AG08395 (cell line): ENCODE measurements at regions not wholly inside any gene's neighbourhood (a gene's known extent, or its start where the extent isn't known, plus 50 kb on each side); places are given as distances from the start of the nearest gene placed in this dataset.
"Not testable (repeated sequence)": the region's sequence is repeated elsewhere in the genome, so short reads cannot be mapped to it uniquely, and the experiment has no call there.

ENCODE experiments used
- DNase-seq: peaks from one replicate; pipeline ENCODE4 v3.0.0; 2012; ENCODE audit warnings: mixed read lengths, low spot score

DNA sequence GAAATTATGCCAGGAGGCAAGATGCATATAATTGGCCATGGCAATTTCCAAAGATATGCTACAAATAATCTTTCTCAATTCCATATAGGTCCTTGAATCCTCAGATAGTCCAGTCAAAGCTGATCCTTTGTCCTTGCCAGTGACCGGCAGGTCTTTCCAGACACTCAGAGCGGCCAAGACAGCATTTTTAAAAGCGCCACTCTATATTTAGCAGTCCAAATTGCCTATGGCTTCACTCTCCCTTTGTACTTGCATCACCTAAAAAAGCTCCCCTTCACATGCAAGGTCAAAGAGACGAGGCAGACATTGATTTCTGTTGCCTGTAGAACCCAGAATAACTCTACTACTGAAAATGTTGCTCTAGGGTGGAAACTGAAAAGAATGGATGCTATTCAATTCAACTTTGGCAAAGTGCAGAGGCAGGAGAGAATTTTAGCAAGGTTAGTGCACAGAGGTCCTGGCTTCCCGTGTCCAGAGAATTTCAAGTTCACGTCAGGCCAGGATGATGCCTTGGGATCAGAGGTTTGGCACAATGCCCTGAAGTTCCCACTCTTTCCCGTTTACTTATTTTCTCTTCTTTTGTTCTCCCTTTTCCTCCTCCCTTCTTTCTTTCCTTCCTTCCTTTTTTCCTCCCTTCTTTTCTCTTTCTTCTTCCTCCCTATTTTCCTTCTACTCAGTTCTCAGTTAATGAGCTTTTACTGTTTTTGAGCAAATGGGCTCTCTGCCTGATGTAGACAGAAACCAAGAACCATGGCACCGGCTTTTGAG, 108.5 kb downstream of the KCNK1 start:
- DNase-seq: no peak

DNA sequence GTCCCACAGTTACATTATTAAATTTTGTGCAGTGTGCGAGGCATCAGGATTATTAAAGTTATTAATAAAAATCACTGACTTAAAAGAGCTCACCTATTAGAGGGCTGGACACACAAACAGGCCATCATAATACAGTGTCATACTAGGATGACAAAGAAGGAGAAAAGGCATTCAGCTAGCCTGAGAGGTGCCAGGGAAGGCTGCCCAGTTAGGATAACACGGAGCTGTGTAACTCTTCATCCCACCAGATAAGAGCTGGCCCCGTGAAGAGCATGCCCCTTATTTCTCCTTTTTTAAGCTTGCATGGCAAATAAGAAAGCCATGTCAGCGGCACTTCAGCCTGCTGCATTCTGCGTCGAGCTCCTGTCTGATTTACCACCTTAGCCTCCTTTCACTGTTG, 109.5 kb downstream of the KCNK1 start:
- DNase-seq: no peak

DNA sequence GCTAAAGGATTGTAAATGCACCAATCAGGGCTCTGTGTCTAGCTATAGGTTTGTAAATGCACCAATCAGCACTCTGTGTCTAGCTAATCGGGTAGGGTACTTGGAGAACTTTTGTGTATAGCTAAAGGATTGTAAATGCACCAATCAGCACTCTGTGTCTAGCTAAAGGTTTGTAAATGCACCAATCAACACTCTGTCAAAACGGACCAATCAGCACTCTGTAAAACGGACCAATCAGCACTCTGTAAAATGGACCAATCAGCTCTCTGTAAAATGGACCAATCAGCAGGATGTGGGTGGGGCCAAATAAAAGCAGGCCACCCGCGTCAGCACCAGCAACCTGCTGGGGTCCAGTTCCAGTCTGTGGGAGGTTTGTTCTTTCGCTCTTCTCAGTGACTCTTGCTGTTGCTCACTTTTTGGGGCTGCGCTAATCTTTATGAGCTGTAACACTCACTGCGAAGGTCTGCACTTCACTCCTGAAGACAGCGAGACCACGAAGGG, 110.3 kb downstream of the KCNK1 start:
- DNase-seq: not testable (repeated sequence)

DNA sequence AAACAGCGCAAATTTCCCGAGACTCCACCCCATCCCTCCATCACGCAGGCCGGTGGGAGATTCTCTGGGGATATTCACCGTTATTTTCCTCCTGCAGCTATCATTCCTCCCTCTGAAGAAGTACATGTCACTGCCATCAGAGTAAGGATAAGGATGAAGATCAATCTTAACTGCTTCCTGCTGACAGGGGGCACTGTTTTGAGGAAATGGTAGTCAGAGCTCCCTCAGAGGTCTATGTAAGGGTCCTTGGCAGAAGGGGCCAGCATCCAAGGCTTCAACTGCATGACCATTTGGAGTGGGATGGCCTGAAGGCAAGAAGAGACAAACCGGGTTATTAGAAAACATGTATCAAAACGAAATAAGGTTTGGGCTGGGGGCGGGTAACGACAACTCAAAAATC, 111.5 kb downstream of the KCNK1 start:
- DNase-seq: no peak

DNA sequence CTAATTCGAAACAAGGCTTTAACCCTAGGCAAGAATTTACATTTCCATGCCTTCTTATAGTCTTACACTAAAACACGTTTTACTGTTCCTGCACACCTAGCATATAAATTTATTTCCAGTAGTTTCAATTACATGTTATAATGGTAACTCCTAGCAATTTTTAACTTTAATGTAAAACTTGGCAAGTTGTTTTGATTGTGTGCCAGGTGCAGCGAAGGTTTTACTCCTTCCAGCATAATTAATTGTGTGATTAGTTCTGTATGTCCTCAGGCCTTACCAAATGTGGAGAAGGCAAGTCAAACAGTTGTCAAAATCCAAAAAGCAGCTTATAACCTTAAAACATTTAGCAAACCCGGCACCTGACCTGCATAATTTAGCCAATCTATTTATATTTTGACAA, 114.8 kb downstream of the KCNK1 start:
- DNase-seq: no peak

DNA sequence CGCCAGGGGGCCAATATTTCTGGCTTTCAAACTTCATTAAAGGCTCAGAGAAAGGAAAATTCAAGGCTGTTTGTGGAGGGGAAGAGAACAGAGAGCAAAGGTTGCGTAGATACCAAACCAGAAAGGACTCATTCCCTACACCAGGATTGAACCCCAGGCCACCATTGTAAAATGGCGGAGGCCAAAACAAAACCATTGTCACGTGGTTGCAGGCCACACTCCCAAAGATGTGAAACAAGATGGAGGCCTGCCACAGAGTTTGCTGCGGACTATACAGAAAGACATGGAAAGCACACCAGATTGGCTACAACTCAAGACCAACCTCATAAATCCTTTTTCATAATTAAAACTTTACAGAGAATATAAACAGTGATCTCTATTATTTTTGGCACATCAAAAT, 116.5 kb downstream of the KCNK1 start:
- no peak for DNase-seq

DNA sequence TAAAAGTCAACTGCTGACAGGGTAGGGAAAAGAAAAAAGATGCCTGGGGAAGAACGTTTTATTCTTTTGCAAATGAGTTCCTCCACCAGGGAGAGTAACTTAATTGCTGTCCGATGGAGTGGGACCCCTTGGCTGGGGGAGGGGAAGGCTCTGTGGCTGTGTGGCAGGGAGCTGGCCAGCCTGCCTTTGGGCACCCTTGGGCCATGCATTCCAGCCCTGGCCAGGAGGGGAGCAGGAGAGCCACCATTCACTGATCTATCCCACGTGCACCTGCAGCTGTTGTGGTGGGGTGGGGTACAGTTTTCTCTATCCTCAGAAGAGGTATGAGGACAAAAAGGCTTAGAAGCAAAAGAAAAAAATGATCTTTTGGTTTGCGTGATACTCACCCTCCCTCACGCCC, 116.9 kb downstream of the KCNK1 start:
- DNase-seq: no peak

DNA sequence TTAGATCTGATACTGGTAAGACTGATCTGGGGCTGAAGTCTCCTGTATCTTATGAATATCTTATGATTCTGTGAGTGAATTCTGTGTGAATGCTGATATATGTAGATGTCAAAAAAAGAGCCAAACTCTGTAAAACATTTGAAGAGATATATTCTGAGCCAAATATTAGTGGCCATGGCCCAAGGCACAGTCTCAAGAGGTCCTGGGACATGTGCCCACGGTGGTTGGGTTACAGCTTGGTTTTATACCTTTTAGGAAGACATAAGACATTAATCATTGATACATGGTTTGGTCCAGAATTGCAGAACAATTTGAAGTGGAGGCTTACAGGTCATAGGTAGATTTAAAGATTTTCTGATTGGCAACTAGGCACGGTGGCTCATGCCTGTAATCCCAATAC, 118.3 kb downstream of the KCNK1 start:
- no peak for DNase-seq

DNA sequence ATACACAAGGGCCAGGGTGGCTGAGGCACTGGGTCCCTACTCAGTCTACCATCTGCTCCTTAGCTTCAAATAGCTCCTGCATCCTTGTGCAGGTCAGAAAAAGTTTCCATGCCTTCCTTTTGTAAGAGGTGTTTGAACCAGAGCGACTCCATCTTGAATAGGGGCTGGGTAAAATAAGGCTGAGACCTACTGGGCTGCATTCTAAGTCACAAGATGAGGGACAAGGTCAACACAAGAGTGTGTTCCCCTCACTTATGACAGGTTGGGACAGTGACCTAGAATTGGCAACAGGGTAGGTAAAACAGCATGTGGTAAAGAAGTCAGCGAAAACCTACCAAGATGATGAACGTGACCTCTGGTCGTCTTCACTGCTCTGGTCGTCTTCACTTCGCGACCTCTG, 120.5 kb downstream of the KCNK1 start:
- DNase-seq: no peak

DNA sequence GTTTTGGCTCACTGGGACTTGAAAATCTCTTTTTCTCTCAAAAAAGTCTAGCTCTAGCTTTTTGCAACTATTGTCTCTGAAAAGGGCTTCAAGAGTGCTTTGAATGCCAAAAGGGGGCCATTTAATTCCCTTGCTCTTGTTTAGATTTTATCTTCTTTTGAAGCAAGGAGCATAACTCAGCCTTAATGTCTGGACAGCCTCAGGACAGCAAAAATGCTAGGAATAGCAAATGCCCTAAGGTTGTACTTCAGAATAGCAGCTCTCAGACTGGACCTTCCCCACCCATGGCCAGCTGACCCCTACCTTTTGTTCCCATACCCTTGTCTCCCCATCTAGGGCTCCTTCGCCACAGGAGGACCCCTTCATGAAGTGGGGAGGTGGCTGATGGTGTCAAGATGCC, 121.4 kb downstream of the KCNK1 start:
- no peak for DNase-seq

DNA sequence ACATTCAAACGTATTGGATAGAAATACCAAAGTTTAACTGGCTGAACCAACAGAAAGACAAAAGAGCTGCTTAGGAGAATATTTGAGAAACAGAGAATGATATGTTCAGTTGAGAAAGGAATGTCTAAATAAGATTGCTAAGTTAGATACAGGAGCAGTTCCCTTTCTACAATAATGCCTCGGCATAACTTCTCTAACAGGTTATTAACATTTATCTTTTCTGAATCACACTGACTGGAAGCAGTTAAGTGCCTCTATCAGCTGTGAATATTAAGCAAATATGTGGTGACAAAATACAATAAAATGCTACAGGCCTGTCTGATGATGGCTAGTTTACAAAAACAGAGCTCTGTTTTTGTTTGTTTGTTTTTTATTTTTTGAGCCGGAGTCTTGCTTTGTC, 121.9 kb downstream of the KCNK1 start:
- DNase-seq: no peak

DNA sequence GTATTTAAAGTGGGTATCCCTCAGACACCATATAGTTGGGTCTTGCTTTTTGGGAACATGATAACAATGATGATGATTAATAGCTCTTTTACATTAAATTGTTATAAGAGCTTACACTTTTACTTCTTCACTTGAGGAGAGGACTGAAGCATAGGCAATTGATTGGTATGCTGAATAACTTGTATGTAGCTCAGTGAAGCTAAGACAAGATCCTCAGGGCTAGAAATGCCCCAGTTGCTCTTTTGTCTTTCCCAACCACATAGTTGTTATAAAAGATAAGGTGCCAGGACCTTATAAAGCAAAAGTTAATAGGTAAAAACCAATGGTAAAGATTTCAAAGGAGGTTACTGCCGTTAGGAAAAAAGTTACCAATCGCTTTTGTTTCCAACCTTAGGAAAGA, 123.4 kb downstream of the KCNK1 start:
- DNase-seq: no peak

DNA sequence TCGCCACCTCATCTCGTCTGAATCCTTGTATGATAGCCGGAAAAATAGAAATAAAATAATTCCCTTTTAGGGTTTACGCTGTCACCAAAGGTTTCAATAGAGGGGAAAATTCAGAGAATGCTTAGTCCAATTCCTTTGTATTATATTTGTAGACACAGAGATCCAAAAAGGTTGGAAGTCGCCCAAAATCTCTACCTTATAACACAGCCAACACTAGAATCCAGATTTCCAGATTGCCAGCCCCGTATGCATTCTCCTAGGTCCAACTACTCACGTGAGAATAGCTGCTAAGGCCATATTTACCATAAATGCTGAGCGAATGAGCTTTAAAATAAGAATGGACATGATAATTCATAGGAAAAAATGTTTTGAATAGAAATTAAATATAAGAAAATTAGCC, 124.5 kb downstream of the KCNK1 start:
- DNase-seq: no peak

DNA sequence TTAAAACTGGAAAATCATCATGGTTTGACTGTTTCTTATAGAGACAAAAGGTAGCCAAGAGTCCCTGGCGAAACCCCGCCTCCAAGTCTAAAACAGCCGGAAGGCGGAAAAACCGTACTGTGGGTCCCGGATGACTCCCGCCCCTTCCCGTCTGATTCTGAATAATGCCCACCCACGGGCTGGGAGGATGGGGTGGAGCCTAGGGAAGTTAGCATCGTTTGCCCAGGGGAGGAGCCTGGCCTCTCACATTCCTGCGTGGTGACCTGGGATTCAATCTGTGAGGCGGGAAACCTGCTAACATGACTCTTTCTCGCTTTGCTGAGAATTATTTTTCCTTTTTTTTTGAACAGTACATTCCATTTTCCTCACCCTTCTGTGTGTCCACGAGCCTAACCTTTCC, 124.9 kb downstream of the KCNK1 start:
- DNase-seq: no peak

DNA sequence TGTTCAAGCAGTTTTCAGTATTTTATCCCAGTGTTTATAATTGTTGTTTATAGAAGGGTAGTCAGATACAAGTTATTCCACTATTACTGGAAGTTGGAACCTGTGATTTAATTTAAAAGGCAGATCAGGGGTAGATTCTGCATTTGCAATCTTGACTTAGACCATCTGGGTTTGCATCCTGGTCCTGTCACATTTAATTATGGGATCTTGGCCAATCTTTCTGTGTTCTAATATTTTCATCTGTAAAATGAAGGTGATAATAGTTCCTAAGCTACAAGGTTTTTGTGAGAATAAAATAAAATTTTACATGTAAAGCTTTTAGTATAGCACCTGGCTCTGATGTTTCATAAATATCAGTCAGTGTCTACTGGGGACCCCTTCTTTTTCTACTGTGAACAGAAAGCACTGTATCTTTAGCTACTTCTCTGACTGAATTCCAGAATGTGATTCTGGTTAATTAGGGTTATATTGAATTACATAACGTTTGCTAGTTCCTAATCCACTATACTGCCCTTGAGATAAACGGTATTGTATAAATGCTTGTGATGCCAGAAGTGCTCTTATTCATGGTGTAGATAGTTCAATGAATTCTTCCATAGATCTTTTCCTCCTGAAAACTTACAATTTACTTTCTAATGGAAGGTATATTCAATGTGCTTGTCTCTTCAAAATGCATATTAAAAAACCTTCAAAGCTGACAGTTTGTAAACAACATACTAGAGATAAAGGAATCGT, 131.0 kb downstream of the KCNK1 start:
- DNase-seq: no peak

DNA sequence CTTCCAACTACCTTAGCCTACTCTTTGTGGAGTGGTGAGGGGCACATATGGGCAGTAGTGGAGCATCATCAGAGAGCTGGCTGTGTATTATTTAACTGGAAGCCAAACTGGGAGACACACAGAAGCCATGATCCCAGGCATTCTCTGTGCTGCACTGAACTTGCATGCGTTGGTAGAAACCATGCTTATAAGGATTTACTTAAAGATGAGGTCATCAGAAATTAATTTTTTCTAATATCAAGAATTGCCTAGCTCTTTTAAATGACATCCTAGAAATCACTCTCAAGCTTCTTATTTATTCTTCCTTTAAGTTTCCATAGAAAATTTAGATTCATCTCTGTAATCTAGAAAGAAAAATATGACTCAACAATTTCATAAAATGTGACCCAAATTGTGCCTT, 136.2 kb downstream of the KCNK1 start:
- no peak for DNase-seq

DNA sequence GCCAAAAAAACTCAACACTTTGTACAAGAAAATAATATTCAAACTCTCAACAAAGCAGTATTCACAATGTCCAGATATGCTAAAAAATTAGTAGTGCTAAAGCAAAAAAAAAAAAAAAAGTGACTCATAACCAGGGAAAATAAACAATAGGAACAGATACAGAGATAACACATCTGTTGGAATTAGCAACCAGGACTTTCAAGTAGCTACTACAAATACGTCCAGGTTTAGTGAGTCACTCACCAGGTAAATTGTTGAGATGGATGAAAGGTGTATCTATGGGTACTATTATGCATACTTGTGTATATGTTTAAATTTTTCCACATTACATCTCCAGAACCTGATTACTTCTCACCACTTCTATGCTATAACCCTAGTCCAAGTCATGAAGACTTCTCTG, 144.8 kb upstream of the SLC35F3 start:
- no peak for DNase-seq

DNA sequence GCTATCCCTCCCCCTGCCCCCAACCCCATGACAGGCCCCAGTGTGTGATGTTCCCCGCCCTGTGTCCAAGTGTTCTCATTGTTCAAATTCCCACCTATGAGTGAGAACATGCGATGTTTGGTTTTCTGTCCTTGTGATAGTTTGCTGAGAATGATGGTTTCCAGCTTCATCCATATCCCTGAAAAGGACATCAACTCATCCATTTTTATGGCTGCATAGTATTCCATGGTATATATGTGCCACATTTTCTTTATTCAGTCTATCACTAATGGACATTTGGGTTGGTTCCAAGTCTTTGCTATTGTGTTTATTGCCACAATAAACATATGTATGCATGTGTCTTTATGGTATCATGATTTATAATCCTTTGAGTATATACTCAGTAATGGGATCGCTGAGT, 140.2 kb upstream of the SLC35F3 start:
- DNase-seq: not testable (repeated sequence)

DNA sequence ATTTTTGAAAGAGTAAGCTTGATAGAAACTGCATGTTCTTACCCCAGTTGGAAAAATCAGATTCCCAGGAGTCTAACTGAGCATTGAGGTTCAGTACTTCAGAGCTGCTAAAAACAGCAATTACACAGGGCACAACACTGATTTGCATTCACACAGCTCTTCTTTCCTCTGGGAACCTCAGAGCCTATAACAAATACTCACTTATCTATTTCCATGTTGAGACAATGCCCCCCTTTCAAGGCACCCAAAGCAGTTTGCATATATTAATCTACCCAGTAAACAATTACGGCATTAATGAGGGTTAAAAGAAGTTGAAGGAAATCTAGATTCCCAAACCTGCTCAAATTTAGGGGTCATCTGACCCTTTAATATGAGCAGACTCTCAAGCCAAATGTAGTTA, 126.9 kb upstream of the SLC35F3 start:
- no peak for DNase-seq

DNA sequence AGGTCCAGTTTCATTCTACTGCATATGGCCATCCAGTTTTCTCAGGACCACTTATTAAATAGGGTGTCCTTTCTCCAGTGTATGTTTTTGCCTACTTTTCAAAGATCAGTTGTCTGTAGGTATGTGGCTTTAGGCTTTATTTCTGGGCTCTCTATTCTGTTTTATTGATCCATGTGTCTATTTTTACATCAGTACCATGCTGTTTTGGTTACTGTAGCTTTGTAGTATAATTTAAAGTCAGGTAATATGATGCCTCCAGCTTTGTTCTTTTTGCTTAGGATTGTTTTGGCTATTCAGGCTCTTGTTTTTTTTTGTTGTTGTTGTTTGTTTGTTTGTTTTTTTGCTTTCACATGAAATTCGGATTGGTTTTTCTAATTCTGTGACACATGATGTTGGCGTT, 124.4 kb upstream of the SLC35F3 start:
- DNase-seq: no peak

DNA sequence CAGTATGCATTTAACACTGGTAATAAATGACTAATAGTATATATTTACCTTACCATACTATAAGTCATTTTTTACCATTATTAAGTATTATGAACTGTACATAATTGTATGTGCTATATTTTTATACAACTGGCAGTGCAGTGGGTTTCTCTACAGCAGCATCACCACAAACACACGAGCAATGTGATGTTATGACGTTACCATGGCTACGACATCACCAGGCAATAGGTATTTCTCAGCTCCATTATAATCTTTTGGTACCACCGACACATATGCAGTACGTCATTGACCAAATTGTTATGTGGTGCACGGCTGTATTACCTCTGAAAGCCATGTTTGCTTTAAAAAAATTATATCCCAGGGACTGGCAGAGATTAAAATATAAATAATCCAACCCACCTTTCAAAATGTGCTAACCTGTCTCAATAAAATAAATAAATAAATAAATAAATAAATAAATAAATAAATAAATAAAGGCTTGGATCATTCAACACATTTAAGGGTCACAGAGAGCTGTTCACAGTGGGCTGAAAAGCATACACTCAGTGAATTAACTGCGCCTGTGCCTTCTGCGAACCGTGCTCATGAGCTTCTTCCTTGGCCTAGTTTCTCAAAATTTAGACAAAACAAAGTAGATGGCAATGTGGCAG, 121.4 kb upstream of the SLC35F3 start:
- no peak for DNase-seq

DNA sequence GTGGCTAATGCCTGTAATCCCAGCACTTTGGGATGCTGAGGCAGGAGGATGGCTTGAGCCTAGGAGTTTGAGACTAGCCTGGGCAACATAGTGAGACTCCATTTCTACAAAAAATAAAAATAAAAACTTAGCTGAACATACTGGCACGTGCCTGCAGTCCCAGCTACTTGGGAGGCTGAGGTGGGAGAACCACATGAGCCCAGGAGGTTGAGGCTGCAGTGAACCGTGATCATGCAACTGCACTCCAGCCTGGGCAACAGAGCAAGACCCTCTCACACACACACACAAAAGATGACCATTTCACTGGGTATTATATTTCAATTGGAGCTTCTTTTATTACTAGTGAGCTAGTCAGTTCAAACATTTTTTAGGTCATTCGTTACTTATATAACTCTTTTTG, 116.9 kb upstream of the SLC35F3 start:
- DNase-seq: no peak

DNA sequence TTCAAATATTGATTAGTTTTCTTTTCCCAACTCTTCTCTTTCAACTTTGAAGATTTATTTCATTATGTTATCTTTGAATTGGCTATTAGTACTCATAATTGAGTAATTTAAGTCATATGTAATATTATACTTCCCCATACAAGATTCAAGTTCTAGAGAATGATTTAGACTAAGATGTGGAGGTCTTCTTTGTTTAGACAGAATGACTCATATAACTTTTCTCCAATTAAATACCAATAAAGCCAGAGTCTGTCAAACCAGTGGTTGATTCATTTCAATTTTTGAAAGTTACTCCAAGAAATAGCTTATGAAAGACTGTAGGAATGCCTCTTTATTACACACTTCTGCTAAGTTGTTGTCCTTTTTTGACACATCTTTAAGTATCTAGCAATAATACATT, 115.8 kb upstream of the SLC35F3 start:
- no peak for DNase-seq
